ENCODE measurements at regions not wholly inside any gene's neighbourhood (a gene's known extent, or its start where the extent isn't known, plus 50 kb on each side); places are given as distances from the start of the nearest gene placed in this dataset.

DNA sequence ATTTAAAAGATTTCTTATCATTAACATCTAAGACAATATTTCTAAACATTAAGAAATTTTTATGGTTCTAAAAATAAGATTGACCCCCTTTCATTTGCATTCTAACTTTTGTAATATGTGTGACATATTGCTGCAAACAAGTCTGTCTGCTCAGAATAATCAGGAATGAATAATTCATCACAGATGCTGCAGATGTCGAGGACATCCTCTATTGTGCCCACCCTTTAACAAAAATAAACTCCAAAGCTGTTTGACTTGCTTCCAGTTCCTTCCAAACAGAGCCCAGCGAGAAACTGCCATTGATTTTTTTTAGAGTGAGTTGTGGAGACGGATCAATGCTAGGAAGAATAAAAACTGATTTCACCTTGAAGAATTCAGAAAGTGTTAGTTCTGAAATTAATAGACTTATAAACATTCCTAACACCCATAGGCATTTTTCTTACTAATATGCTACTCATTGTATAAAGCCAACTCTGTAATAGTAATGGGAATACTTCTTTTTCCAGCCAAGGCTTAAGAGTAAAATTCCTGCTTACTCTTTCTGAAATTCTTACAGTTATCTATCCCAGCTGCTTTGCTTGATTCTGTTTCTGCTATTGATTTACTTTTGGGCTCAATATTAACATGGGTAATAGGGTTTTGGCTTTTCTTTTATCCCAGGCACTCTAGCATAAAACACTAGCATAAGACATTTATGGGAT lies 244.8 kb upstream of the FAM83B start:
- TF ChIP-seq POLR2A (IDR thresholded peaks at IDR 0.05; ENCODE audit: low read length) = no peak
- no peak for TF ChIP-seq GATA1 (IDR thresholded peaks at IDR 0.05; ENCODE audit: low read depth, low read length)

All from erythroblast (primary cell).